Muscle layer of duodenum (tissue), 2 donors: ENCODE measurements at regions not wholly inside any gene's neighbourhood (a gene's known extent, or its start where the extent isn't known, plus 50 kb on each side); places are given as distances from the start of the nearest gene placed in this dataset.

Source experiments
- H3K27ac ChIP-seq: one replicate; pipeline ENCODE4 v1.7.0; 2013; ENCODE audit warnings: mild to moderate bottlenecking, low read length
- H3K27me3 ChIP-seq: one replicate; pipeline ENCODE4 v1.7.0; 2013; ENCODE audit warnings: low read depth, mild to moderate bottlenecking, control low read depth, low read length
- H3K36me3 ChIP-seq, 2 donors: one replicate each; pipeline ENCODE4 v1.7.0; 2013; ENCODE audit warnings: low read length in 2 of 2, control low read depth in 1 of 2, mild to moderate bottlenecking in 1 of 2; ENCODE audit not compliant: insufficient read depth in 2 of 2, control insufficient read depth in 1 of 2
- H3K4me1 ChIP-seq, 2 donors: one replicate each; pipeline ENCODE4 v1.7.0; 2013; ENCODE audit warnings: low read length in 2 of 2, mild to moderate bottlenecking in 2 of 2, control low read depth in 1 of 2, moderate library complexity in 1 of 2; ENCODE audit not compliant: insufficient read depth in 2 of 2, control insufficient read depth in 1 of 2
- H3K4me3 ChIP-seq, 2 donors: one replicate each; pipeline ENCODE4 v1.7.0; 2013; ENCODE audit warnings: low read length in 2 of 2, low read depth in 1 of 2, mild to moderate bottlenecking in 1 of 2
- H3K9me3 ChIP-seq, 2 donors: one replicate each; pipeline ENCODE4 v1.7.0; 2013; ENCODE audit warnings: low read length in 2 of 2, control low read depth in 1 of 2, mild to moderate bottlenecking in 1 of 2; ENCODE audit not compliant: control insufficient read depth in 1 of 2
- donor health status: healthy.

DNA sequence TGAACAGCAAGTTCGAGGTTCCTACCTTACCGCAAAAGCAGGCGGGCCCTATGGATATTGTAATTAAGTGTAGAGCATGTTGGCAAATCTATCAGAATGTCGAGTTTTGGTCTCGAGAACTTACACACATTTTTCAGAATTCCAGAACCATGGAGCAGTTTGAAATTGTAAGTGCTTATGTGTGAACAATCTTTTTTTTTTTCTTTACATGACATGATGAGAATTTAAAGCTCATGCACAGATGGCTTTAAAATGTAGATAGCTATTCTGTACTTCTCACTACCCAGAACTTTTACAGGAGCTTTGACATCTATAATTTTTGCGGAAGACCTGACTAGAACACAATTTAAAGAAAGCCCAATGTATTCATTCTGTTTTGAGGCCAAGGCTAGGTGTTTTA, 117.8 kb upstream of the RSPO3 start:
- no peak overlapping the region for H3K27ac ChIP-seq

DNA sequence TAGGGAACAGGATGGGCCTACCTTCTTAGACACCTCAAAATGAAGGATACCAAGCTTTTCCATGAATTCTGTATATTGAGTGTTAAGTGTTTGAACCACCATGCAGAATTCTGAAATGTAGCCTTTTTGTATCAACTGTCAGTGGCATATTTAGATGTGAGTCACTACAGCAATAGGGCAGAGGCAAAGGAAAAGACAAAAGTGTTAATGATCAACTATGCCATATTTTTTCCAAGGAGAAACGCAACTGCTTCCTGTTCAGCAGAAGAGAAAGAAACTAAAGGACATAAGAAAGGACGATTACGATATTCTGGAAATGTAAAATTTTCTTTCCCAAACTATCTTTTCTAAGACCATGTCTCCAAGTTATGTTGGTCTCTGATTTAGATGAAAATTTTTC, 104.6 kb upstream of the RSPO3 start:
- Histone ChIP-seq H3K9me3 (no peaks in the 10 kb centered on the region), H3K27ac (no peak overlapping the region), H3K36me3 (no peaks in the 10 kb centered on the region), H3K27me3 (no peaks in the 10 kb centered on the region), H3K4me1 (no peaks in the 10 kb centered on the region), H3K4me3 (no peak overlapping the region)

More for the DNA sequence above, 117.8 kb upstream of the RSPO3 start:
- H3K9me3 ChIP-seq = no peaks in the 10 kb centered on the region
- H3K36me3 ChIP-seq = no peaks in the 10 kb centered on the region
- no peaks in the 10 kb centered on the region for H3K4me1 ChIP-seq
- no peak overlapping the region for H3K4me3 ChIP-seq
- H3K27me3 ChIP-seq = no peaks in the 10 kb centered on the region

DNA sequence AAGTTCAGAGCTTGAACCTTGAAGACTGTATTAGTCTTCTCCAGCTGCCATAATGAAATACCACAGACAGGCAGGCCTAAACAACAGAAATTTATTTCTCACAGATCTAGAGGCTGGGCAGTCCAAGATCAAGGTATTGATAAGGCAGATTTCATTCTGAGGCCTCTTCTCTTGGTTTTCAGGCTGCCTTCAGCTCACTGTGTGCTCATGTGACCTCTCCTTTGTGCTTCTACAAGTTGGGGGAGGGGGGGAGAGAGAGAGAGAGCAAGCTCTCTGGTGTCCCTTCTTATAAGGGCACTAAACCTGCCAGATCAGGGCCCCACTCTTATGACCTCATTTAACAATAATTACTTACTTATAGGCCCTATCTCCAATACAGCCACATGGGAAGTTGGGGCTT, 102.6 kb upstream of the RSPO3 start:
- no peak overlapping the region for H3K4me3 ChIP-seq
- no peaks in the 10 kb centered on the region for H3K4me1 ChIP-seq
- no peak overlapping the region for H3K27ac ChIP-seq
- no peaks in the 10 kb centered on the region for H3K36me3 ChIP-seq
- H3K9me3 ChIP-seq = no peaks in the 10 kb centered on the region
- H3K27me3 ChIP-seq = no peaks in the 10 kb centered on the region

DNA sequence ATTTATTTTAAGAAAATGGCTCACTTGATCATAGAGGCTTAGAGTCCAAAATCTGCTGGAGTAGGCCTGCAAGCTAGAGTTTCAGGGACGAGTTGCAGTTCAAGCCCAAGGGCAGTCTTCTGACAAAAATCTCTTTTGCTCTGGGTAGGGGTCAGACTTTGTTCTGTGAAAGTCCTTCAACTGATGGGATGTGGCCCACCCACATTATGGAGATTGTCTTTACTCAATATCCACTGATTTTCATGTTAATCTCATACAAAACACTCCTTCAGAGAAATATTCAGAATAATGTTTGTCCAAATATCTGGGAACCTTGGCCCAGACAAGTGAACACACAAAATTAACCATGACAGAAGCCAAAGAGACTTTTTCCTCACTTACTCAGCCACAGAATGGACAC, 98.6 kb upstream of the RSPO3 start:
- Histone ChIP-seq H3K9me3 (no peaks in the 10 kb centered on the region), H3K4me1 (peaks cover 0 to 6% of the 10 kb centered on the region in 2 donors), H3K27ac (no peak overlapping the region), H3K27me3 (no peaks in the 10 kb centered on the region), H3K36me3 (no peaks in the 10 kb centered on the region), H3K4me3 (no peak overlapping the region)

DNA sequence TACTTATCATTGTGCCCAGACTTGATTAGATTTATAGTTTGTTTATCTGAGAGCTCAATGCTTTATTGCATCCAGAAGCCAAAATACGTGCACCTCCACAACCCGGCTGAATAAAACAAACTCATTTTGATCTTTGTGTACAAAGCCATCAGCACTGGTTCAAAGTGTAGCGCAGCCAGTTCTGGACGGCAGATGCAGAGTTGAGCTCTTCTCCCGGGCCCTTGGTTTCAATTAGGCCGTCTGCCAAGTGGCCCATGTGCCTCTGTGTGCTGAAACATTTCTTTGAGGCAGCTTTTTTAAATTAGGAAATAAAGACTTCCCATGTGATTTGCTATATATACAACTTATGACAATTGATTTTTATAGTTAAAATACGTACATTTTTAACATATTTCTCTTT, 96.2 kb upstream of the RSPO3 start:
- Histone ChIP-seq H3K9me3 (no peaks in the 10 kb centered on the region), H3K4me3 (no peak overlapping the region), H3K36me3 (no peaks in the 10 kb centered on the region), H3K27me3 (no peaks in the 10 kb centered on the region), H3K27ac (no peak overlapping the region), H3K4me1 (peaks cover 0 to 6% of the 10 kb centered on the region in 2 donors)

DNA sequence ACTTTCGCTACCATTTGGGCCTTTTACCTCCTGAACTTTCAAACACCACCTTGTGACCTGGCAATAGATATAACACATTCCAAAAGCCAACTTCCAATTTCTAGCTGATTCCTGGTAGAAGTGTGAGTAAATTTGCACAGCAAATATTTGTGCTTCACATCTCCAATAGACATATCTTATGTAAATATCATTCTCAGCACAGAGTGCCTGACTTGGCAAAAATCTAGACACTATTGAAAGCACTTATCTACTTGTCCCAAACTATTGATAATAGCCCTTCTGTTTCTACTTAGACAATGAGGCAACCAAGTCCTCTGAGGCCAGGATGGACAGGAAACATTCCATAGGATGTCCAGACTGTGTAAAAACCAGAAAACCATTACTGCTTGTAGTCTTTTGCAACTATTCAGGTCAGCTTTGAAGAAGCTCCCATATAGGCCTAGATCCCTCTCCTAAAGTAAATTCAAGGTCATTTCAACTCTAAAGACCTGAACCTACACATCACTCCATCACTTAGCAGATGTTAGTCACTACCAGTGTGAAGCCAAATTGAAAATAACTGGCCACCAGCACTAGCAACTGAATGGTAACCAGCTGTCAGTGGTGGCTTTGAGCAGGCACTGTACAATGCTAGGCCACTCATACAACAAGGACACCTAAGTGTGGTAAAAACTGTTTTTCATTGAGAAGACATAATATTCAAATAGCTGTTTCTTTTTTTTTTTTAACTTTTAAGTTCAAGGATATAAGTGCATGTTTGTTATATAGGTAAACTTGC, 95.3 kb upstream of the RSPO3 start:
- no peaks in the 10 kb centered on the region for H3K36me3 ChIP-seq
- no peak overlapping the region for H3K27ac ChIP-seq
- H3K9me3 ChIP-seq = no peaks in the 10 kb centered on the region
- no peaks in the 10 kb centered on the region for H3K27me3 ChIP-seq
- peaks cover 0 to 6% of the 10 kb centered on the region in 2 donors for H3K4me1 ChIP-seq
- no peak overlapping the region for H3K4me3 ChIP-seq

DNA sequence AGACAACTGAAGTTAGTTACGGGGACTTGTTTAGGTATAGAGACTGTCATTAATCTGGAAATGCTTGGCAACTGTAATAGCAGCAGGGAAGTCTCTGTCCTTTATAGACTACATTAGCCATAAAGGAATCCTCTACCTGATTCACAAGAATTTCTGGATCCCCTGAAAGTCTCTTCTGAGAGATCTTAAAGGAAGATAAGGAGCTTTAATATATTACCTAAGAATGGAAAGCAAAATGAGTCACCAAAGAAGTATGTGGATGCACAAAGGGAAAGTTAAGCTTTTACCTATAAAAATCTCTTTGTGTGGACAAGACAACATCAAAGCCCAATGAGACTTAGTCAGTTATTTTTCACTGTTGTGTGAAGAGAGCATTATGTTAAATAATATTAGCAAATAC, 92.2 kb upstream of the RSPO3 start:
- no peaks in the 10 kb centered on the region for H3K36me3 ChIP-seq
- H3K4me3 ChIP-seq = no peak overlapping the region
- H3K27ac ChIP-seq = no peak overlapping the region
- H3K4me1 ChIP-seq = peaks cover 0 to 6% of the 10 kb centered on the region in 2 donors
- no peaks in the 10 kb centered on the region for H3K27me3 ChIP-seq
- H3K9me3 ChIP-seq = no peaks in the 10 kb centered on the region

DNA sequence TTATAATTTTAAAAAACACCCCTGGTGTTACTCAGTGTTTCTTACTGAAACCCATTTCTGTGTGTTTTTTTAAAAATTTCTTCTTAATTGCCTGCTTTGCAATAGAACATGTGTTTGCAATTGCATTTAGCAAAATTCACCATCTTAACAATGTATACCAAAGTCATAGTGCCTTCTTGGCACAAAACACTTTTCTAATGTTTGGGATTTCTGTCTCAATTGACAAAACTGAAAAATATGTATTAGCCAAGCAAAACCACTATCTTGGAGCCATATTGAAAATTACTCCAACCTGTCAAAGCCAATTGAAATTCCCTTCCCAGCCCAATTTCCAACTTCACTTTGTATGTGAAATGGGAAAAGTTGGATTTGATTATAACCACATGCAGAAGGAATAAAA, 88.4 kb upstream of the RSPO3 start:
- Histone ChIP-seq H3K4me3 (no peak overlapping the region), H3K36me3 (no peaks in the 10 kb centered on the region), H3K27me3 (no peaks in the 10 kb centered on the region), H3K4me1 (no peaks in the 10 kb centered on the region), H3K9me3 (no peaks in the 10 kb centered on the region), H3K27ac (no peak overlapping the region)

DNA sequence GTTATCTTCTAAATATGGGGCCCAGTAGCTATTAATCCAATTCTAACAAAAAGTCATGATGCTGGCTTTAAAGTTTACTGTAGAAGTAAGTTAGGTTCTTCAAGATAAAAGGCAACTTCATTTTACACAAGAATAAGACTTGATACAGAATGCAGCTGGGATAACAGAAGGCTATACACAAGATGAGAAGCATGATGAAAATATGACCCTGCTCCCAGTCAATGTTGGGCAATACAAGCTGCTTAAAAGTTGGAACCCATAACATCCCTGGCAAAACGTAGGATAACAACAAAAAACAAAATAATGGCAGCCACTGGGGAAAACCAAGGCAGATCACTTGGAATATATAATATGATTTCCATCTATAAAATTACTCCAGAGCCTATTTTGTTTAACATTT, 87.6 kb upstream of the RSPO3 start:
- Histone ChIP-seq H3K27me3 (no peaks in the 10 kb centered on the region), H3K9me3 (no peaks in the 10 kb centered on the region), H3K4me1 (no peaks in the 10 kb centered on the region), H3K36me3 (no peaks in the 10 kb centered on the region), H3K4me3 (no peak overlapping the region), H3K27ac (no peak overlapping the region)

DNA sequence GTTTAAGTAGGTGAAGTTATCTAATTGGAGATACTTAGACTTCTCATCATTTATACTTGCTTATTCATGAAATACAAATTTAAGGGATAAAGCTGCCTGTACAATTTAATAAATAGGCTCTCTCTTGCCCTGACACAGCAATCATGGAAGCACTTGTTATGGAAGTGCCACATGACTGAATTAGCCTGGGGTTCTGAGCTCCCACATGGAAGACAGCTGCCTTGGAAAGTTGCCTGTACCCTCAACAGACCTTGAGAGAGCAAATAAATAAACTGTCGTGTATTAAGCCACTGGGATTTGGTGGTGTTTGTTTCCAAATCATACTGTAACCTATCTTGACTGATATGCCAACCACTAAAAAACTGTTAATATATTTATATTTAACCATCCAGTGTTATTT, 87.0 kb upstream of the RSPO3 start:
- no peaks in the 10 kb centered on the region for H3K36me3 ChIP-seq
- no peak overlapping the region for H3K27ac ChIP-seq
- no peaks in the 10 kb centered on the region for H3K9me3 ChIP-seq
- H3K27me3 ChIP-seq = no peaks in the 10 kb centered on the region
- no peak overlapping the region for H3K4me3 ChIP-seq
- H3K4me1 ChIP-seq = no peaks in the 10 kb centered on the region

DNA sequence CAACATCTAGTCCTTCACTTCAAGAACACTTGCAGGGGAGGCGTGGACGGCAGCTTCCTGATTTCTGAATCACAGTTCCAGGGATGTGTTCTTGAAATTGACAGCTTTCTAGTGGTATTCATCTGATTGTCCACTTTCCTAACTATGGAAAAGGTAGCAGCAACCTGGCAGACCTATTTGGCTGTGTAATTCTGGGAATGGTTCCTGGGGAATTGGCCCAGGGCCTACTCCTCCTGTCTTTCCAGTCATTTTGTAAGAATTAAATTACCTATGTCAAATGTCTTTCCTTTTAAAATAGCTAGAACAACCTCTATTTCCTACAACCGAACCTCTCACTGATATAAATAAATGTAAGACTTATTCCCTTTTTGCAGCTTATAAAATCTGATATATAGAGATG, 85.5 kb upstream of the RSPO3 start:
- Histone ChIP-seq H3K4me1 (no peaks in the 10 kb centered on the region), H3K9me3 (no peaks in the 10 kb centered on the region), H3K4me3 (no peak overlapping the region), H3K27me3 (no peaks in the 10 kb centered on the region), H3K36me3 (no peaks in the 10 kb centered on the region), H3K27ac (no peak overlapping the region)

DNA sequence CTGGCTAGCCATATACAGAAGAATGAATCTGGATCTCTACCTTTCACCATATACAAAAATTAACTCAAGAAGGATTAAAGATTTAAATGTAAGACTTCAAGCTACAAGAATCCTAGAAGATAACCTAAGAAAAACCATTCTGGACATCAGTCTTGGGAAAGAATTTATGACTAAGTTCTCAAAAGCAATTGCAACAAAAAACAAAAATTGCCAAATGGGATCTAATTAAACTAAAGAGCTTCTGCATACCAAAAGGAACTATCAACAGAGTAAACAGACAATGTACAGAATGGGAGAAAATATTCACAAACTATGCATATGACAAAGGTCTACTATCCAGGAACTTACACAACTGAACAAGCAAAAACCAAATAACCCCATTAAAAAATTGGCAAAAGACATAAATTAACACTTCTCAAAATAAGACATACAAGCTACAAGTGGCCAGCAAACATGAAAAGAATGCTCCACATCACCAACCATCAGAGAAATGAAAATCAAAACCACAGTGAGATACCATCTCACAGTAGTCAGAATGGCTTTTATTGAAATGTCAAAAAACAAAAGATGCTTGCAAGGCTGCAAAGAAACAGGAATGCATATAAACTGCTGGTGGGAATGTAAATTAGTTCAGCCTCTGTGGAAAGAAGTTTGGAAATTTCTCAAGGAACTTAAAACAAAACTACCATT, 66.8 kb upstream of the RSPO3 start:
- H3K27ac ChIP-seq = no peak overlapping the region
- no peaks in the 10 kb centered on the region for H3K36me3 ChIP-seq
- no peaks in the 10 kb centered on the region for H3K9me3 ChIP-seq
- H3K27me3 ChIP-seq = no peaks in the 10 kb centered on the region
- H3K4me1 ChIP-seq = no peaks in the 10 kb centered on the region
- H3K4me3 ChIP-seq = no peak overlapping the region
